ENCODE measurements at regions not wholly inside any gene's neighbourhood (a gene's known extent, or its start where the extent isn't known, plus 50 kb on each side); places are given as distances from the start of the nearest gene placed in this dataset.

DNA sequence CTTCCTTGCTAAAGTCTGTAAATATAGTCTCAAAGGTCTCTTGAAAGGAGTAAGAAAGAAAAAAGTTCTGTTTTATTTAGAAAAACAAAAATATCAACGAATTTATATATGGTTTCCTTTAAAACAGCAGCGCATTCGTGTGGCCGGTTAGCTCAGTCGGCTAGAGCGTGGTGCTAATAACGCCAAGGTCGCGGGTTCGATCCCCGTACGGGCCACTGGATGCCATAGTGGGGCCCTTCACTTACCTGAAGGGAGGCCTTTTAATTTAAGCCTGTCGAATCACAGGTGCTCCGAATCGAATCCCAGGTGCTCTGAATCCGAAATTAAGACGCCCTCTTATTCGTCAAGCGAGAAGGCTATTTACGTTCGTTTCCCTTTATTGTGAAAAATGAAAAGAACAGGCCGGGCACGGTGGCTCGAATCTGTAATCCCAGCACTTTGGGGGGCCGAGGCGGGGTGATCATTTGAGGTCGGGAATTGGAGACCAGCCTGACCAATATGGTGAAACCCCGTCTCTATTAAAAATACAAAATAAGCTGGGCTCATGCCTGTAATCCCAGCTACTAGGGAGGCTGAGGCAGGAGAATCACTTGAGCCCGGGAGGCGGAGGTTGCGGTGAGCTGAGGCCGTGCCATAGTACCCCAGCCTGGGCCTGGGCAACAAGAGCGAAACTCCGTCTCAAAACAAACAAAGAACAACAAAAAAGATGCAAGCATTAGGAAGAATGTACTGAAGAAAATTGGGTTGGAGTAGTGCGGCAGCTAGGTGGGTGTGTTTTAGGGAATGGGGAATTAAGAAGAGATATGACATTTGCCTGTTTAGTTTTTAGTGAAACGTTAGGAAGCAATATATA, 195.8 kb upstream of the ZNF184 start:
- ATAC-seq (peak; percentile 26), FAIRE-seq (peak; percentile 64), DNase-seq (ENCODE audit: low spot score) (peak; percentile 66)
- POLR2A ChIA-PET = interaction anchor here (0.6 kb wide), 1 partner anchor 18 kb away, joined by 3 read pairs; no protein-coding TSS in a partner anchor
- Histone ChIP-seq H3K27ac (ENCODE audit: extremely low read length, insufficient read depth, low read length) (no peak overlapping the region), H3K4me3 (replicated peaks in 1 of 3; ENCODE audit: insufficient read depth in 1 of 3, low read depth in 2 of 3, low read length in 3 of 3) (peak overlapping the region; percentile 64 to 69 (median 67)), H2AFZ (ENCODE audit: low read length) (peak overlapping the region; percentile 94), H3K27me3 (ENCODE audit: control insufficient read depth in 1 of 2, insufficient read depth in 2 of 2, low read length in 2 of 2) (no peaks in the 10 kb centered on the region; a peak in 2 of 5 replicates), H3K4me1 (ENCODE audit: insufficient read depth, low read length) (peaks cover 37% of the 10 kb centered on the region), H3K4me2 (ENCODE audit: low read depth, low read length) (peak overlapping the region; percentile 97), H3K9me3 (ENCODE audit: low read length) (no peaks in the 10 kb centered on the region), H3K36me3 (replicated peaks in 1 of 2; ENCODE audit: control insufficient read depth in 1 of 2, insufficient read depth in 2 of 2, low read length in 2 of 2) (no peaks in the 10 kb centered on the region), H3K79me2 (ENCODE audit: insufficient read depth, low read length) (no peaks in the 10 kb centered on the region), H3K9ac (ENCODE audit: insufficient read depth, low read depth, low read length) (peak overlapping the region; percentile 46), H4K20me1 (ENCODE audit: insufficient read depth, low read length) (no peaks in the 10 kb centered on the region)
- no TSS peak for BruUV-seq (replicated peaks)
- CTCF ChIA-PET (ENCODE audit: low intra/inter-chr PET ratio, low total read pairs) = no interaction called here
- 2% methylated on average over 36 of the region's 36 CpGs for WGBS (ENCODE audit: low lambda C conversion rate)
- in situ Hi-C loops (cut with HindIII; ENCODE audit: extremely low pct_ligation_motif_present, low pct_unique_long_range_greater_than_20kb) = no loop called here
- intact Hi-C loops (cut with micrococcal nuclease; ENCODE audit: unreplicated experiment) = loop anchor here (1.0 kb wide), 1 partner anchor 149 kb away; no protein-coding TSS in a partner anchor
- TF ChIP-seq, protein P1, sequence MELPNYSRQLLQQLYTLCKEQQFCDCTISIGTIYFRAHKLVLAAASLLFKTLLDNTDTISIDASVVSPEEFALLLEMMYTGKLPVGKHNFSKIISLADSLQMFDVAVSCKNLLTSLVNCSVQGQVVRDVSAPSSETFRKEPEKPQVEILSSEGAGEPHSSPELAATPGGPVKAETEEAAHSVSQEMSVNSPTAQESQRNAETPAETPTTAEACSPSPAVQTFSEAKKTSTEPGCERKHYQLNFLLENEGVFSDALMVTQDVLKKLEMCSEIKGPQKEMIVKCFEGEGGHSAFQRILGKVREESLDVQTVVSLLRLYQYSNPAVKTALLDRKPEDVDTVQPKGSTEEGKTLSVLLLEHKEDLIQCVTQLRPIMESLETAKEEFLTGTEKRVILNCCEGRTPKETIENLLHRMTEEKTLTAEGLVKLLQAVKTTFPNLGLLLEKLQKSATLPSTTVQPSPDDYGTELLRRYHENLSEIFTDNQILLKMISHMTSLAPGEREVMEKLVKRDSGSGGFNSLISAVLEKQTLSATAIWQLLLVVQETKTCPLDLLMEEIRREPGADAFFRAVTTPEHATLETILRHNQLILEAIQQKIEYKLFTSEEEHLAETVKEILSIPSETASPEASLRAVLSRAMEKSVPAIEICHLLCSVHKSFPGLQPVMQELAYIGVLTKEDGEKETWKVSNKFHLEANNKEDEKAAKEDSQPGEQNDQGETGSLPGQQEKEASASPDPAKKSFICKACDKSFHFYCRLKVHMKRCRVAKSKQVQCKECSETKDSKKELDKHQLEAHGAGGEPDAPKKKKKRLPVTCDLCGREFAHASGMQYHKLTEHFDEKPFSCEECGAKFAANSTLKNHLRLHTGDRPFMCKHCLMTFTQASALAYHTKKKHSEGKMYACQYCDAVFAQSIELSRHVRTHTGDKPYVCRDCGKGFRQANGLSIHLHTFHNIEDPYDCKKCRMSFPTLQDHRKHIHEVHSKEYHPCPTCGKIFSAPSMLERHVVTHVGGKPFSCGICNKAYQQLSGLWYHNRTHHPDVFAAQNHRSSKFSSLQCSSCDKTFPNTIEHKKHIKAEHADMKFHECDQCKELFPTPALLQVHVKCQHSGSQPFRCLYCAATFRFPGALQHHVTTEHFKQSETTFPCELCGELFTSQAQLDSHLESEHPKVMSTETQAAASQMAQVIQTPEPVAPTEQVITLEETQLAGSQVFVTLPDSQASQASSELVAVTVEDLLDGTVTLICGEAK (IDR thresholded peaks at IDR 0.05) = no peak
- TF ChIP-seq, protein P1 (CRISPR knock-in tag; IDR thresholded peaks at IDR 0.05) = no peak
- TF ChIP-seq ZNF556 (CRISPR knock-in tag; IDR thresholded peaks at IDR 0.05; ENCODE audit: borderline replicate concordance) (no peak), ZNF333 (CRISPR knock-in tag; IDR thresholded peaks at IDR 0.05; ENCODE audit: borderline replicate concordance) (no peak), PHF20 (CRISPR knock-in tag; IDR thresholded peaks at IDR 0.05) (no peak), MZF1 (CRISPR knock-in tag; IDR thresholded peaks at IDR 0.05; ENCODE audit: borderline replicate concordance) (no peak), ZNF788 (CRISPR knock-in tag; IDR thresholded peaks at IDR 0.05; ENCODE audit: borderline replicate concordance) (peak; percentile 20; the same call in 1 of the 2 replicates), GTF2F1 (IDR thresholded peaks at IDR 0.05; ENCODE audit: low read length) (no peak), MXD4 (CRISPR knock-in tag; IDR thresholded peaks at IDR 0.05) (no peak)
- TF ChIP-seq, protein P2, sequence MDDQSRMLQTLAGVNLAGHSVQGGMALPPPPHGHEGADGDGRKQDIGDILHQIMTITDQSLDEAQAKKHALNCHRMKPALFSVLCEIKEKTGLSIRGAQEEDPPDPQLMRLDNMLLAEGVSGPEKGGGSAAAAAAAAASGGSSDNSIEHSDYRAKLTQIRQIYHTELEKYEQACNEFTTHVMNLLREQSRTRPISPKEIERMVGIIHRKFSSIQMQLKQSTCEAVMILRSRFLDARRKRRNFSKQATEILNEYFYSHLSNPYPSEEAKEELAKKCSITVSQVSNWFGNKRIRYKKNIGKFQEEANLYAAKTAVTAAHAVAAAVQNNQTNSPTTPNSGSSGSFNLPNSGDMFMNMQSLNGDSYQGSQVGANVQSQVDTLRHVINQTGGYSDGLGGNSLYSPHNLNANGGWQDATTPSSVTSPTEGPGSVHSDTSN (CRISPR knock-in tag; IDR thresholded peaks at IDR 0.05; ENCODE audit: borderline replicate concordance) = no peak

All from HepG2 (cell line).